Sigmoid colon (tissue), 6 donors: ENCODE measurements at regions not wholly inside any gene's neighbourhood (a gene's known extent, or its start where the extent isn't known, plus 50 kb on each side); places are given as distances from the start of the nearest gene placed in this dataset.
A peak's percentile ranks its signal among the peaks of the same experiment; 100 is the strongest.
"Not testable (repeated sequence)": the region's sequence is repeated elsewhere in the genome, so short reads cannot be mapped to it uniquely, and the experiment has no call there.

Source experiments
- DNase-seq: peaks from one replicate; pipeline ENCODE4 v3.0.0-alpha.2; 2019
- H3K27ac ChIP-seq, 4 donors: fragments of 200-600 bp; sonication (generic); one replicate each; pipeline ENCODE4 v1.5.1; 2016 to 2019; ENCODE audit warnings: mild to moderate bottlenecking in 1 of 4
- H3K27me3 ChIP-seq, 3 donors: fragments of 200-600 bp; sonication (generic); one replicate each; pipeline ENCODE4 v1.5.1; 2019; ENCODE audit warnings: mild to moderate bottlenecking in 1 of 3
- H3K36me3 ChIP-seq, 4 donors: fragments of 200-600 bp; sonication (generic); one replicate each; pipeline ENCODE4 v1.5.1; 2016 to 2019
- H3K4me1 ChIP-seq, 4 donors: fragments of 200-600 bp; sonication (generic); one replicate each; pipeline ENCODE4 v1.5.1; 2017 to 2019
- H3K4me3 ChIP-seq, 4 donors: fragments of 200-600 bp; sonication (generic); one replicate each; pipeline ENCODE4 v1.5.1; 2017 to 2019; ENCODE audit warnings: mild to moderate bottlenecking in 2 of 4, moderate library complexity in 1 of 4
- H3K9me3 ChIP-seq, 4 donors: fragments of 200-600 bp in 3 of 4; sonication (generic) in 3 of 4; one replicate each; pipeline versions ENCODE4 v1.5.1 to v1.6.1; 2013 to 2019
- CTCF ChIP-seq, 4 experiments: fragments of 450-650 bp in 3 of 4; fragments of 200-600 bp in 1 of 4; IDR thresholded peaks; one replicate each; pipeline ENCODE4 v1.5.1; 2016 to 2019; ENCODE audit warnings: antibody characterized with exemption in 4 of 4, mild to moderate bottlenecking in 3 of 4, moderate library complexity in 2 of 4
- EP300 ChIP-seq, 4 donors: sonication (generic); formaldehyde crosslinking; IDR thresholded peaks; one replicate each; pipeline ENCODE4 v1.6.1; 2017; ENCODE audit warnings: antibody characterized with exemption in 4 of 4
- POLR2A ChIP-seq, 2 donors: fragments of 450-650 bp; IDR thresholded peaks; one replicate each; pipeline ENCODE4 v1.6.1; 2016; ENCODE audit warnings: antibody characterized with exemption in 2 of 2, mild to moderate bottlenecking in 2 of 2, moderate library complexity in 2 of 2
- POLR2AphosphoS5 ChIP-seq, 4 donors: sonication (generic); formaldehyde crosslinking; IDR thresholded peaks; one replicate each; pipeline ENCODE4 v1.6.1; 2017; ENCODE audit warnings: antibody characterized with exemption in 4 of 4
- WGBS, 2 donors: extraction: QIAGEN DNeasy Blood & Tissue Kit; methylation state at CpG; one replicate each; pipeline ENCODE4 v1.1.7; 2013; 5-methylcytosine and 5-hydroxymethylcytosine counted together
- intact Hi-C: fragments of 100-400 bp; cut with DNase I; formaldehyde crosslinking; loops from one replicate; pipeline ENCODE4 v1.15.1; 2023
- donor health status: healthy with polysubstance abuse.
- donor health status: healthy.

GRCh38 chr7:32775809-32776208, 115.8 kb downstream of the KBTBD2 start:
- H3K4me3 ChIP-seq, H3K9me3 ChIP-seq, DNase-seq, H3K27me3 ChIP-seq, intact Hi-C loops, H3K4me1 ChIP-seq, H3K36me3 ChIP-seq, H3K27ac ChIP-seq: not testable (repeated sequence)
- WGBS, 2 donors = 56 to 63% methylated on average over 3 of the region's 4 CpGs

GRCh38 chr7:32774541-32774951, 117.0 kb downstream of the KBTBD2 start:
- no peak overlapping the region for H3K4me3 ChIP-seq
- TF ChIP-seq POLR2A (IDR thresholded peaks at IDR 0.05) (no peak), CTCF (IDR thresholded peaks at IDR 0.05) (no peak), POLR2AphosphoS5 (IDR thresholded peaks at IDR 0.05) (no peak), EP300 (IDR thresholded peaks at IDR 0.05) (no peak)
- no peak for DNase-seq
- no peaks in the 10 kb centered on the region for H3K4me1 ChIP-seq
- WGBS, 2 donors = 91 to 96% methylated on average over 1 of the region's 1 CpG
- no peaks in the 10 kb centered on the region for H3K27me3 ChIP-seq
- intact Hi-C loops = no loop called here
- no peak overlapping the region for H3K27ac ChIP-seq
- no peaks in the 10 kb centered on the region for H3K36me3 ChIP-seq
- no peaks in the 10 kb centered on the region for H3K9me3 ChIP-seq

- H3K27ac ChIP-seq, DNase-seq, H3K4me1 ChIP-seq, H3K9me3 ChIP-seq, H3K4me3 ChIP-seq, H3K27me3 ChIP-seq, intact Hi-C loops, H3K36me3 ChIP-seq: not testable (repeated sequence)
- 71 to 89% methylated on average over 3 of the region's 3 CpGs for WGBS, 2 donors
Measured at GRCh38 chr7:32768866-32769510, 122.6 kb downstream of the KBTBD2 start.

- H3K36me3 ChIP-seq, H3K27ac ChIP-seq, H3K9me3 ChIP-seq, H3K4me1 ChIP-seq, DNase-seq, intact Hi-C loops, H3K4me3 ChIP-seq, H3K27me3 ChIP-seq: not testable (repeated sequence)
- 77 to 88% methylated on average over 1 of the region's 1 CpG for WGBS, 2 donors
Measured at GRCh38 chr7:32768338-32768737, 123.2 kb downstream of the KBTBD2 start.

- H3K27ac ChIP-seq, H3K36me3 ChIP-seq, H3K4me1 ChIP-seq, H3K4me3 ChIP-seq, H3K9me3 ChIP-seq, H3K27me3 ChIP-seq, intact Hi-C loops, DNase-seq: not testable (repeated sequence)
- 25 to 32% methylated on average over 4 of the region's 4 CpGs for WGBS, 2 donors
- TF ChIP-seq CTCF (IDR thresholded peaks at IDR 0.05) = peak in 2 of 4 experiments; percentile 21 to 30
Measured at GRCh38 chr7:32765649-32766251, 125.8 kb downstream of the KBTBD2 start.

GRCh38 chr7:32765185-32765584, 126.4 kb downstream of the KBTBD2 start:
- no peaks in the 10 kb centered on the region for H3K4me1 ChIP-seq
- intact Hi-C loops = no loop called here
- no peak overlapping the region for H3K4me3 ChIP-seq
- no peaks in the 10 kb centered on the region for H3K27me3 ChIP-seq
- no peak for DNase-seq
- TF ChIP-seq CTCF (IDR thresholded peaks at IDR 0.05) (no peak), POLR2A (IDR thresholded peaks at IDR 0.05) (no peak), EP300 (IDR thresholded peaks at IDR 0.05) (no peak)
- WGBS, 2 donors = 84 to 85% methylated on average over 3 of the region's 3 CpGs
- no peak overlapping the region for H3K27ac ChIP-seq
- no peaks in the 10 kb centered on the region for H3K9me3 ChIP-seq
- no peaks in the 10 kb centered on the region for H3K36me3 ChIP-seq
